Vagina (tissue), 2 donors: ENCODE measurements at regions not wholly inside any gene's neighbourhood (a gene's known extent, or its start where the extent isn't known, plus 50 kb on each side); places are given as distances from the start of the nearest gene placed in this dataset.

Experiments used
- DNase-seq, 2 donors: peaks; one replicate each; pipeline ENCODE4 v3.0.0-alpha.2; 2017; ENCODE audit errors: extremely low spot score in 2 of 2
- H3K27ac ChIP-seq: fragments of 200-600 bp; sonication (generic); one replicate; pipeline ENCODE4 v1.5.1; 2019
- H3K27me3 ChIP-seq: fragments of 200-600 bp; sonication (generic); one replicate; pipeline ENCODE4 v1.5.1; 2019
- H3K36me3 ChIP-seq, 2 donors: fragments of 200-600 bp; sonication (generic); one replicate each; pipeline ENCODE4 v1.5.1; 2017 to 2019
- H3K4me1 ChIP-seq: fragments of 200-600 bp; sonication (generic); one replicate; pipeline ENCODE4 v1.5.1; 2019
- H3K4me3 ChIP-seq, 2 donors: fragments of 200-600 bp; sonication (generic); 1 replicate in 1 of 2; 2 replicates in 1 of 2; pipeline ENCODE4 v1.5.1; 2016 to 2019
- H3K9me3 ChIP-seq: fragments of 200-600 bp; sonication (generic); one replicate; pipeline ENCODE4 v1.5.1; 2019
- CTCF ChIP-seq, 3 experiments: fragments of 450-650 bp in 2 of 3; fragments of 200-600 bp in 1 of 3; sonication (generic) in 1 of 3; IDR thresholded peaks; one replicate each; pipeline ENCODE4 v1.5.1; 2017 to 2019; ENCODE audit warnings: antibody characterized with exemption in 3 of 3, mild to moderate bottlenecking in 2 of 3, moderate library complexity in 2 of 3
- POLR2A ChIP-seq, 2 donors: fragments of 450-650 bp; IDR thresholded peaks; one replicate each; pipeline ENCODE4 v1.6.1; 2017; ENCODE audit warnings: antibody characterized with exemption in 2 of 2, mild to moderate bottlenecking in 2 of 2, moderate library complexity in 2 of 2
- POLR2AphosphoS5 ChIP-seq, 2 donors: sonication (generic); formaldehyde crosslinking; IDR thresholded peaks; one replicate each; pipeline ENCODE4 v1.9.0; 2017; ENCODE audit warnings: antibody characterized with exemption in 2 of 2, mild to moderate bottlenecking in 2 of 2, low read depth in 1 of 2; ENCODE audit not compliant: insufficient read depth in 1 of 2
- intact Hi-C: fragments of 100-400 bp; cut with DNase I; formaldehyde crosslinking; loops from one replicate; pipeline ENCODE4 v1.15.1; 2023

- TF ChIP-seq POLR2AphosphoS5 (IDR thresholded peaks at IDR 0.05; ENCODE audit: insufficient read depth in 1 of 2, low read depth in 1 of 2) = no peak
- Histone ChIP-seq H3K4me3 (no peak overlapping the region), H3K27me3 (no peaks in the 10 kb centered on the region), H3K4me1 (no peaks in the 10 kb centered on the region), H3K36me3 (no peaks in the 10 kb centered on the region), H3K9me3 (no peaks in the 10 kb centered on the region), H3K27ac (no peak overlapping the region)
- intact Hi-C loops = no loop called here
- no peak for DNase-seq
These were observed 671.5 kb upstream of the SLC8A1 start for GRCh38 chr2:41123341-41123740.

- Histone ChIP-seq H3K27me3 (no peaks in the 10 kb centered on the region), H3K9me3 (no peaks in the 10 kb centered on the region), H3K4me1 (no peaks in the 10 kb centered on the region), H3K36me3 (no peaks in the 10 kb centered on the region), H3K4me3 (no peak overlapping the region), H3K27ac (no peak overlapping the region)
- TF ChIP-seq POLR2AphosphoS5 (IDR thresholded peaks at IDR 0.05; ENCODE audit: insufficient read depth in 1 of 2, low read depth in 1 of 2) (no peak), POLR2A (IDR thresholded peaks at IDR 0.05) (no peak), CTCF (IDR thresholded peaks at IDR 0.05) (no peak)
- intact Hi-C loops = no loop called here
- no peak for DNase-seq
These were observed 675.5 kb upstream of the SLC8A1 start for GRCh38 chr2:41127351-41127750.

- H3K27me3 ChIP-seq = no peaks in the 10 kb centered on the region
- no peaks in the 10 kb centered on the region for H3K36me3 ChIP-seq
- H3K27ac ChIP-seq = no peak overlapping the region
- H3K4me1 ChIP-seq = no peaks in the 10 kb centered on the region
- H3K4me3 ChIP-seq = no peak overlapping the region
- no peak for TF ChIP-seq CTCF (IDR thresholded peaks at IDR 0.05)
- TF ChIP-seq POLR2A (IDR thresholded peaks at IDR 0.05) = no peak
- TF ChIP-seq POLR2AphosphoS5 (IDR thresholded peaks at IDR 0.05; ENCODE audit: insufficient read depth in 1 of 2, low read depth in 1 of 2) = no peak
- no peaks in the 10 kb centered on the region for H3K9me3 ChIP-seq
- no peak for DNase-seq
- intact Hi-C loops = no loop called here
These were observed 678.1 kb upstream of the SLC8A1 start for GRCh38 chr2:41129988-41130387.

- Histone ChIP-seq H3K4me3 (no peak overlapping the region), H3K27ac (no peak overlapping the region), H3K36me3 (no peaks in the 10 kb centered on the region), H3K27me3 (no peaks in the 10 kb centered on the region), H3K9me3 (no peaks in the 10 kb centered on the region), H3K4me1 (no peaks in the 10 kb centered on the region)
- no peak for DNase-seq
- TF ChIP-seq CTCF (IDR thresholded peaks at IDR 0.05) (no peak), POLR2AphosphoS5 (IDR thresholded peaks at IDR 0.05; ENCODE audit: insufficient read depth in 1 of 2, low read depth in 1 of 2) (no peak), POLR2A (IDR thresholded peaks at IDR 0.05) (no peak)
- intact Hi-C loops = no loop called here
These were observed 685.1 kb upstream of the SLC8A1 start for GRCh38 chr2:41137031-41137430.

GRCh38 chr2:41141146-41141791, 689.4 kb upstream of the SLC8A1 start:
- no peaks in the 10 kb centered on the region for H3K4me1 ChIP-seq

More at GRCh38 chr2:41141146-41141791, 689.4 kb upstream of the SLC8A1 start:
- no peaks in the 10 kb centered on the region for H3K9me3 ChIP-seq
- intact Hi-C loops = no loop called here
- TF ChIP-seq POLR2A (IDR thresholded peaks at IDR 0.05) = no peak
- no peak for TF ChIP-seq POLR2AphosphoS5 (IDR thresholded peaks at IDR 0.05; ENCODE audit: insufficient read depth in 1 of 2, low read depth in 1 of 2)
- no peak for TF ChIP-seq CTCF (IDR thresholded peaks at IDR 0.05)
- no peaks in the 10 kb centered on the region for H3K36me3 ChIP-seq
- DNase-seq = no peak
- H3K27me3 ChIP-seq = no peaks in the 10 kb centered on the region
- no peak overlapping the region for H3K4me3 ChIP-seq
- H3K27ac ChIP-seq = no peak overlapping the region
